Thoracic aorta (tissue), 2 donors: ENCODE measurements at regions not wholly inside any gene's neighbourhood (a gene's known extent, or its start where the extent isn't known, plus 50 kb on each side); places are given as distances from the start of the nearest gene placed in this dataset.

Source experiments
- ATAC-seq: fragments of 150-250 bp; one replicate; pipeline ENCODE4 v1.8.0; 2017; ENCODE audit warnings: low read depth; ENCODE audit not compliant: insufficient number of reproducible peaks, low FRiP score
- DNase-seq: peaks from one replicate; pipeline ENCODE4 v3.0.0-alpha.2; 2020; ENCODE audit warnings: low spot score
- H3K27ac ChIP-seq, 2 donors: fragments of 200-600 bp; sonication (generic); 1 replicate in 1 of 2; 2 replicates in 1 of 2; pipeline ENCODE4 v1.5.1; 2016; ENCODE audit warnings: mild to moderate bottlenecking in 2 of 2, moderate library complexity in 2 of 2
- H3K27me3 ChIP-seq: fragments of 200-600 bp; sonication (generic); replicated peaks from 2 replicates; pipeline ENCODE4 v1.6.0; 2016; ENCODE audit warnings: mild to moderate bottlenecking; ENCODE audit not compliant: insufficient read depth
- H3K36me3 ChIP-seq: fragments of 200-600 bp; sonication (generic); one replicate; pipeline ENCODE4 v1.5.1; 2016
- H3K4me1 ChIP-seq, 2 donors: fragments of 200-600 bp; sonication (generic); 1 replicate in 1 of 2; 2 replicates in 1 of 2; pipeline versions ENCODE4 v1.5.1 to v1.6.0; 2016; ENCODE audit warnings: low read depth in 2 of 2, mild to moderate bottlenecking in 1 of 2; ENCODE audit not compliant: control insufficient read depth in 1 of 2
- H3K4me3 ChIP-seq: fragments of 200-600 bp; sonication (generic); 2 replicates; pipeline ENCODE4 v1.5.1; 2016; ENCODE audit warnings: mild to moderate bottlenecking
- H3K9me3 ChIP-seq: fragments of 200-600 bp; sonication (generic); 2 replicates; pipeline ENCODE4 v1.5.1; 2016
- CTCF ChIP-seq: fragments of 200-600 bp; sonication (generic); IDR thresholded peaks from one replicate; pipeline ENCODE4 v1.5.1; 2019; ENCODE audit warnings: antibody characterized with exemption

DNA sequence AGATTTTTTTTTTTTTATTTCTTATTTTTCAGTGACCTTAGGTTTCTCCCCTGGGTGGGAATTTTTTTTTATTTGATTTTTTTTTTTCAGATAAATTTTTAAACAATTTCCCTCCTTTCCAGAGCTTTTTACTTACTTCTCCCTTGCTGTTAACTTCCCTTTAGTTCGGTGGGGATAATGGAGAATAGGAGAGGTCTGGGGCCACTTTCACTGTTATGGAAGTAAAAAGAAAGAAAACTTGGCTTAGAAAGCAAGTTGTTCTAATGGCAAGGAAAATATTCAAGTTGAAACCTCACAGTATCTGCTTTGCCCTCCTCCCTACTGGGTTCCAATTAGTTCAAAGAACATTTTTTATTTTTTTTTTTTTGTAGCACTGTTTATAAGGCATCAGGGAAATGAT is 537.1 kb upstream of the NXPH2 start:
- ATAC-seq (no peak), DNase-seq (no peak)
- H3K27ac ChIP-seq = no peak overlapping the region
- H3K36me3 ChIP-seq = no peaks in the 10 kb centered on the region
- no peaks in the 10 kb centered on the region for H3K4me1 ChIP-seq
- TF ChIP-seq CTCF = no peak
- no peaks in the 10 kb centered on the region for H3K9me3 ChIP-seq
- no peak overlapping the region for H3K4me3 ChIP-seq
- no peaks in the 10 kb centered on the region for H3K27me3 ChIP-seq

GRCh38 chr2:139314059-139314458 is 533.9 kb upstream of the NXPH2 start:
- no peak overlapping the region for H3K27ac ChIP-seq
- no peaks in the 10 kb centered on the region for H3K36me3 ChIP-seq
- no peak for TF ChIP-seq CTCF
- no peaks in the 10 kb centered on the region for H3K9me3 ChIP-seq
- ATAC-seq (no peak), DNase-seq (no peak)
- H3K4me1 ChIP-seq = no peaks in the 10 kb centered on the region
- H3K27me3 ChIP-seq = no peaks in the 10 kb centered on the region
- no peak overlapping the region for H3K4me3 ChIP-seq

DNA sequence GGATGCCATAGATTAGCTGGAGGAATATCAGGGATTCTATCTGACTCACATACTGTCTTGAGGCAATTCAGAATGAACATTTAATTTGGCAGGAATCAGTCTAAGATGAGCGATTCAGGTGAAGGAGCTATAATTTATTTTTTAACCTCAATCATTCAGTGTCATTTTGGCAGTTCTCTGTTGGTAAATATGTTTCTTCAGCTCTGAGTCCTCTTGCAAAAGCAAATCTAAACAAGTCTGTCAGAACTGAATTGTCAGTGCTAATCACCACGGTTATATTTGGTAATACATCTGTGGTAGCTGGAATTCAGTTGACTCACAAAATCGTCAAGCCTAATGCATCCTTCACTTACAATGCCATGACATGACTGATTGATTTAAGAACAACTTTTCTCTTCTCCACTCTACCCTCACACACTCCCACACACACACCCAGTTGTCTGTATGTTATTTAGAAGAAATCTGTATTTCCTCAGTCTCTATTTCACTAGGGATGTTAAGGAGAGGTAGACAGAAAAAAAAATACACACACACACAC is 516.6 kb upstream of the NXPH2 start:
- no peak overlapping the region for H3K4me3 ChIP-seq
- H3K27me3 ChIP-seq = no peaks in the 10 kb centered on the region
- DNase-seq (no peak), ATAC-seq (no peak)
- no peaks in the 10 kb centered on the region for H3K4me1 ChIP-seq
- TF ChIP-seq CTCF = no peak
- H3K36me3 ChIP-seq = no peaks in the 10 kb centered on the region
- H3K27ac ChIP-seq = no peak overlapping the region
- H3K9me3 ChIP-seq = no peaks in the 10 kb centered on the region

- no peak for TF ChIP-seq CTCF
- no peaks in the 10 kb centered on the region for H3K27me3 ChIP-seq
- no peak overlapping the region for H3K27ac ChIP-seq
- H3K36me3 ChIP-seq = no peaks in the 10 kb centered on the region
- ATAC-seq (no peak), DNase-seq (no peak)
- no peaks in the 10 kb centered on the region for H3K9me3 ChIP-seq
- H3K4me3 ChIP-seq = no peak overlapping the region
- H3K4me1 ChIP-seq = no peaks in the 10 kb centered on the region
These were observed 513.9 kb upstream of the NXPH2 start for GRCh38 chr2:139293992-139294548.

DNA sequence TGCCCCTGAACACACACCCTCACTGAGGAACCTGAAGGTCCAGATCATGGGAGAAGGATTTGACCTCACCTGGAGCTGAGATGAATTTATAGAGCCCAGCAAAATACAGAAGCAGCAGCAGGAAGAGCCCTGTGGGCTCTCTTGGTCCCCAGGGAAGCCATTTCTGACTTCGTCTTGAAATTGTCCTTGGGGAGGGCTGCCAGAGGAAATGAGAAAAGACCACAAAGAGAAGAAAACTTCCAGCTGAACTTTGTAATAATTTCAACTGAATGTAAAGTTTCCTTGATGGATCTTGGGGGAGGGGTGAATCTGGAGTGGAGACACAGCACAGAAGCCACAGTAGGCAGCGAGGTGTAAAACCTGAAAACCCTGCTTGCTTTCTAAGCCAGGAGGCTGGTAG is 500.9 kb upstream of the NXPH2 start:
- H3K4me1 ChIP-seq = no peaks in the 10 kb centered on the region
- TF ChIP-seq CTCF = no peak
- DNase-seq = no peak
- no peak overlapping the region for H3K27ac ChIP-seq
- H3K9me3 ChIP-seq = no peaks in the 10 kb centered on the region
- H3K4me3 ChIP-seq = no peak overlapping the region
- no peak for ATAC-seq
- H3K27me3 ChIP-seq = no peaks in the 10 kb centered on the region
- H3K36me3 ChIP-seq = no peaks in the 10 kb centered on the region
